GM12878 (cell line): ENCODE measurements at regions not wholly inside any gene's neighbourhood (a gene's known extent, or its start where the extent isn't known, plus 50 kb on each side); places are given as distances from the start of the nearest gene placed in this dataset.

Experiments used
- ATF3 ChIP-seq: IDR thresholded peaks from 2 replicates; pipeline ENCODE4 v1.6.1; 2011; ENCODE audit warnings: low read depth, mild to moderate bottlenecking, low read length, moderate library complexity, borderline replicate concordance; ENCODE audit errors: extremely low read depth
- CEBPB ChIP-seq, 2 experiments: fragments of 150-350 bp in 1 of 2; IDR thresholded peaks; 2 replicates each; pipeline ENCODE4 v1.6.1; 2012 to 2014; ENCODE audit warnings: low read depth in 2 of 2, low read length in 2 of 2, borderline replicate concordance in 1 of 2, inconsistent platforms in 1 of 2
- CTCF ChIP-seq, 3 experiments: IDR thresholded peaks in 2 of 3; conservative IDR thresholded peaks in 1 of 3; 2 replicates each; pipeline ENCODE4 v1.5.1; 2011; ENCODE audit warnings: low read depth in 3 of 3, low read length in 3 of 3, mild to moderate bottlenecking in 3 of 3, control low read depth in 2 of 3, moderate library complexity in 2 of 3, inconsistent platforms in 1 of 3, mixed read lengths in 1 of 3; ENCODE audit not compliant: control insufficient read depth in 2 of 3, insufficient read depth in 1 of 3; ENCODE audit errors: extremely low read depth in 1 of 3
- EZH2 ChIP-seq: IDR thresholded peaks from 2 replicates; pipeline ENCODE4 v1.6.1; 2012; ENCODE audit warnings: low read depth, mild to moderate bottlenecking, control low read depth, inconsistent platforms, low read length, borderline replicate concordance; ENCODE audit not compliant: control insufficient read depth
- HCFC1 ChIP-seq: fragments of 150-350 bp; IDR thresholded peaks from 2 replicates; pipeline ENCODE4 v1.6.1; 2014; ENCODE audit warnings: low read length
- JUND ChIP-seq: IDR thresholded peaks from 2 replicates; pipeline ENCODE4 v1.6.1; 2012; ENCODE audit warnings: low read depth, mild to moderate bottlenecking, low read length, improper control_type of control experiment, moderate library complexity
- POLR2A ChIP-seq: IDR thresholded peaks from 2 replicates; pipeline ENCODE4 v1.6.1; 2011; ENCODE audit warnings: low read depth, mild to moderate bottlenecking, low read length
- RAD21 ChIP-seq: IDR thresholded peaks from 2 replicates; pipeline ENCODE4 v1.6.1; 2011; ENCODE audit warnings: mild to moderate bottlenecking, low read depth, low read length, moderate library complexity; ENCODE audit not compliant: insufficient read depth
- SIN3A ChIP-seq: IDR thresholded peaks from 2 replicates; pipeline ENCODE4 v1.6.1; 2012; ENCODE audit warnings: low read depth, low read length, improper control_type of control experiment
- SMAD1 ChIP-seq: fragments of 450-650 bp; IDR thresholded peaks from 2 replicates; pipeline ENCODE4 v1.6.1; 2018; ENCODE audit warnings: mild to moderate bottlenecking, low read depth; ENCODE audit not compliant: partially characterized antibody
- STAT3 ChIP-seq: IDR thresholded peaks from 2 replicates; pipeline ENCODE4 v1.6.1; 2011; ENCODE audit warnings: low read depth, low read length, improper control_type of control experiment
- USF2 ChIP-seq: IDR thresholded peaks from 2 replicates; pipeline ENCODE4 v1.6.1; 2011; ENCODE audit warnings: low read depth, low read length, improper control_type of control experiment, borderline replicate concordance
- ZBTB11 ChIP-seq: fragments of 450-650 bp; formaldehyde crosslinking; IDR thresholded peaks from 2 replicates; pipeline ENCODE4 v1.5.0; 2022; ENCODE audit warnings: mild to moderate bottlenecking, missing genetic modification characterization

- TF ChIP-seq STAT3: no peak
- TF ChIP-seq ZBTB11 (CRISPR knock-in tag): no peak
- no peak for TF ChIP-seq CTCF (IDR thresholded peaks at IDR 0.05 in 2 of 3, conservative IDR thresholded peaks at IDR 0.05 in 1 of 3; ENCODE audit: control insufficient read depth in 2 of 3, extremely low read depth in 1 of 3, insufficient read depth in 1 of 3, low read depth in 3 of 3, low read length in 3 of 3)
- no peak for TF ChIP-seq SIN3A
- TF ChIP-seq JUND: no peak
- TF ChIP-seq CEBPB (IDR thresholded peaks at IDR 0.05; ENCODE audit: borderline replicate concordance in 1 of 2, low read depth in 2 of 2, low read length in 2 of 2): no peak
- TF ChIP-seq SMAD1: no peak
- no peak for TF ChIP-seq ATF3
- no peak for TF ChIP-seq POLR2A
- no peak for TF ChIP-seq EZH2
- no peak for TF ChIP-seq RAD21
- no peak for TF ChIP-seq HCFC1
- no peak for TF ChIP-seq USF2
Measured at GRCh38 chr4:91681544-91681943, 622.2 kb upstream of the GRID2 start.
